PC-3 (cell line): ENCODE measurements at regions not wholly inside any gene's neighbourhood (a gene's known extent, or its start where the extent isn't known, plus 50 kb on each side); places are given as distances from the start of the nearest gene placed in this dataset.

Source experiments
- ATAC-seq: fragments of 200-7000 bp; cut with Tn5 transposase; 2 replicates; pipeline ENCODE4 v1.9.1; 2020; ENCODE audit warnings: mild to moderate bottlenecking, moderate library complexity
- BruUV-seq: library from RNA; stranded (reverse); fragments of 400-500 nt; replicated peaks from 2 replicates; lab custom pipeline; 2021; lab: Mats Ljungman, UMichigan
- CTCF ChIA-PET: fragments of 300-600 bp; sonication (Branson Sonifier 250); formaldehyde crosslinking; loops from one replicate; lab custom pipeline; 2022; ENCODE audit warnings: antibody characterized with exemption; lab: Charles Lee
- POLR2A ChIA-PET: fragments of 300-600 bp; sonication (Branson Sonifier 250); formaldehyde crosslinking; loops from one replicate; lab custom pipeline; 2022; ENCODE audit warnings: antibody characterized with exemption; ENCODE audit not compliant: unreplicated experiment; lab: Charles Lee
- DNase-seq: peaks from one replicate; pipeline ENCODE4 v3.0.0-alpha.2; 2015
- H2AFZ ChIP-seq: fragments of 300-600 bp; sonication (generic); 2 replicates; pipeline ENCODE4 v1.6.0; 2016; ENCODE audit warnings: antibody characterized with exemption, low read length
- H3F3A ChIP-seq: fragments of 300-600 bp; sonication (generic); one replicate; pipeline ENCODE4 v1.6.0; 2017; ENCODE audit warnings: antibody characterized with exemption, low read length, control low read depth, mild to moderate bottlenecking; ENCODE audit not compliant: unreplicated experiment
- H3K27ac ChIP-seq: fragments of 300-600 bp; sonication (generic); 2 replicates; pipeline ENCODE4 v1.5.1; 2016; ENCODE audit warnings: mild to moderate bottlenecking, low read length
- H3K27me3 ChIP-seq: fragments of 300-600 bp; sonication (generic); 2 replicates; pipeline ENCODE4 v1.6.1; 2016; ENCODE audit warnings: low read length, mixed read lengths
- H3K36me3 ChIP-seq: fragments of 300-600 bp; sonication (generic); 2 replicates; pipeline ENCODE4 v1.6.1; 2016; ENCODE audit warnings: low read depth, mixed run types, low read length, mixed read lengths
- H3K4me1 ChIP-seq: fragments of 300-600 bp; sonication (generic); 2 replicates; pipeline ENCODE4 v1.5.1; 2016; ENCODE audit warnings: low read length; ENCODE audit not compliant: insufficient read depth
- H3K4me2 ChIP-seq: fragments of 300-600 bp; sonication (generic); 2 replicates; pipeline ENCODE4 v1.6.0; 2016; ENCODE audit warnings: low read length
- H3K4me3 ChIP-seq: fragments of 300-600 bp; sonication (generic); 2 replicates; pipeline ENCODE4 v1.5.1; 2016; ENCODE audit warnings: mild to moderate bottlenecking, low read length, mixed read lengths
- H3K79me2 ChIP-seq: fragments of 300-600 bp; sonication (generic); 2 replicates; pipeline ENCODE4 v1.6.1; 2017; ENCODE audit warnings: low read length, mixed read lengths
- H3K9ac ChIP-seq: fragments of 300-600 bp; sonication (generic); 2 replicates; pipeline ENCODE4 v1.6.0; 2016; ENCODE audit warnings: mild to moderate bottlenecking, low read length
- H3K9me2 ChIP-seq: fragments of 300-600 bp; sonication (generic); replicated peaks from 2 replicates; pipeline ENCODE4 v1.6.1; 2016; ENCODE audit warnings: mixed run types, low read length, mixed read lengths
- H3K9me3 ChIP-seq: fragments of 300-600 bp; sonication (generic); 2 replicates; pipeline ENCODE4 v1.6.1; 2016; ENCODE audit warnings: low read length, mixed read lengths
- H4K20me1 ChIP-seq: fragments of 300-600 bp; sonication (generic); 2 replicates; pipeline ENCODE4 v1.6.1; 2016; ENCODE audit warnings: low read length, mixed read lengths
- EZH2 ChIP-seq: fragments of 300-600 bp; sonication (generic); IDR thresholded peaks from one replicate; pipeline ENCODE4 v1.6.1; 2017; ENCODE audit warnings: antibody characterized with exemption, mild to moderate bottlenecking, low read length; ENCODE audit not compliant: unreplicated experiment
- EZH2phosphoT487 ChIP-seq: fragments of 300-600 bp; sonication (generic); IDR thresholded peaks from 2 replicates; pipeline ENCODE4 v1.6.1; 2018; ENCODE audit warnings: mild to moderate bottlenecking, antibody characterized with exemption, low read length, borderline replicate concordance
- intact Hi-C: fragments of 100-400 bp; cut with micrococcal nuclease; formaldehyde crosslinking; loops from 2 replicates; pipeline ENCODE4 v1.9.0; 2023
- TF ChIP-seq, protein P1 (sequence below): fragments of 300-600 bp; sonication (generic); conservative IDR thresholded peaks from 2 replicates; pipeline ENCODE4 v1.5.1; 2017; ENCODE audit warnings: antibody characterized with exemption, low read depth, mild to moderate bottlenecking, low read length

DNA sequence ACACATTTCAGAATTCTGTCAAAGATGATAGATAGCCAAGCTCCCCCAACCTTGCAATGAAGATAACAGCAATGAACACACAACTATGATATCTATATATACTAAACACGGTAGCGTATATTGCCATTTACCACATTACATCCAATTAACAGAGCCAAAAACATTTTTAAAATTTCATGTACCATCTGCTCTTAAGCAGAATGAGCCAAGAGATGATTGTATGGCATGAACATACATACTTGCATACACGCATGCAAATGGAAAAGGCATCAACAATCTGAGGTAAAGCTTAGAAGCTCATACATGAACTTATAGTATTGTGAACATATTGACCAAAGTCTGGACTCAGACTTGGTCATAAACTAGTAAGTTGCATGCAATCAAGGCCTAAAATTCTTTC is 712.9 kb upstream of the GOLIM4 start:
- CTCF ChIA-PET = no interaction called here
- BruUV-seq = no TSS peak

DNA sequence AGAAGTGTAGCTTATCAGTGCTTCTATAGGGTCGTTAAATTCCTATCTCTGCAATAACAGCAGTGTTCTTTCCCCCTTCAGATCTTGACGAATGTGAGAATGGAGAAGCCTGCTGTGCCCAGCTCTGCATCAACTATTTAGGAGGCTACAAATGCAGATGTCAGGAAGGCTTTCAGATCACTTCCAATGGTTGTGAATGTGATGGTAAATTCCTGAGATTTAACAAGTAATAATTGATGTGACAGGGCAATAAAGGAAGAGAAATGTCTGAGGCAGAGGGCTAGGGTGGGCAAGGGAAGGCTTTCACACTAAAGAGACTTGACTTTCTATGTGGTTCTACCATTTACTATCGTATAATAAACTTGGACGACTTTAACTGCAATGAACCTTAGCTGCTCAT is 711.7 kb upstream of the GOLIM4 start:
- no peak overlapping the region for H3K4me3 ChIP-seq
- no peaks in the 10 kb centered on the region for H3K9me2 ChIP-seq
- peaks cover 18% of the 10 kb centered on the region for H3K4me1 ChIP-seq
- no peak overlapping the region for H2AFZ ChIP-seq
- H3K79me2 ChIP-seq = no peaks in the 10 kb centered on the region
- ChIA-PET CTCF (no interaction called here), POLR2A (no interaction called here)
- TF ChIP-seq EZH2phosphoT487 = no peak
- no peak for TF ChIP-seq EZH2
- TF ChIP-seq, protein P1, sequence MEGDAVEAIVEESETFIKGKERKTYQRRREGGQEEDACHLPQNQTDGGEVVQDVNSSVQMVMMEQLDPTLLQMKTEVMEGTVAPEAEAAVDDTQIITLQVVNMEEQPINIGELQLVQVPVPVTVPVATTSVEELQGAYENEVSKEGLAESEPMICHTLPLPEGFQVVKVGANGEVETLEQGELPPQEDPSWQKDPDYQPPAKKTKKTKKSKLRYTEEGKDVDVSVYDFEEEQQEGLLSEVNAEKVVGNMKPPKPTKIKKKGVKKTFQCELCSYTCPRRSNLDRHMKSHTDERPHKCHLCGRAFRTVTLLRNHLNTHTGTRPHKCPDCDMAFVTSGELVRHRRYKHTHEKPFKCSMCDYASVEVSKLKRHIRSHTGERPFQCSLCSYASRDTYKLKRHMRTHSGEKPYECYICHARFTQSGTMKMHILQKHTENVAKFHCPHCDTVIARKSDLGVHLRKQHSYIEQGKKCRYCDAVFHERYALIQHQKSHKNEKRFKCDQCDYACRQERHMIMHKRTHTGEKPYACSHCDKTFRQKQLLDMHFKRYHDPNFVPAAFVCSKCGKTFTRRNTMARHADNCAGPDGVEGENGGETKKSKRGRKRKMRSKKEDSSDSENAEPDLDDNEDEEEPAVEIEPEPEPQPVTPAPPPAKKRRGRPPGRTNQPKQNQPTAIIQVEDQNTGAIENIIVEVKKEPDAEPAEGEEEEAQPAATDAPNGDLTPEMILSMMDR = no peak
- H3K27ac ChIP-seq = no peak overlapping the region
- no peaks in the 10 kb centered on the region for H4K20me1 ChIP-seq
- no TSS peak for BruUV-seq
- no peaks in the 10 kb centered on the region for H3K27me3 ChIP-seq
- no peaks in the 10 kb centered on the region for H3F3A ChIP-seq
- no peak overlapping the region for H3K4me2 ChIP-seq
- no peaks in the 10 kb centered on the region for H3K36me3 ChIP-seq
- intact Hi-C loops = no loop called here
- DNase-seq (no peak), ATAC-seq (no peak)
- no peaks in the 10 kb centered on the region for H3K9me3 ChIP-seq
- H3K9ac ChIP-seq = no peak overlapping the region

More for the DNA sequence above, 712.9 kb upstream of the GOLIM4 start:
- H4K20me1 ChIP-seq = no peaks in the 10 kb centered on the region
- no peak overlapping the region for H2AFZ ChIP-seq
- no peaks in the 10 kb centered on the region for H3K27me3 ChIP-seq
- peaks cover 7% of the 10 kb centered on the region for H3K4me1 ChIP-seq
- TF ChIP-seq, protein P1 = no peak
- TF ChIP-seq EZH2phosphoT487 = no peak
- no peak for TF ChIP-seq EZH2
- intact Hi-C loops = no loop called here
- H3K4me3 ChIP-seq = no peak overlapping the region
- H3K9me2 ChIP-seq = no peaks in the 10 kb centered on the region
- H3K9me3 ChIP-seq = no peaks in the 10 kb centered on the region
- no peak for DNase-seq
- H3K79me2 ChIP-seq = no peaks in the 10 kb centered on the region
- no peak for ATAC-seq
- POLR2A ChIA-PET = no interaction called here
- H3K4me2 ChIP-seq = no peak overlapping the region
- no peaks in the 10 kb centered on the region for H3F3A ChIP-seq
- no peak overlapping the region for H3K27ac ChIP-seq
- H3K36me3 ChIP-seq = no peaks in the 10 kb centered on the region
- no peak overlapping the region for H3K9ac ChIP-seq

DNA sequence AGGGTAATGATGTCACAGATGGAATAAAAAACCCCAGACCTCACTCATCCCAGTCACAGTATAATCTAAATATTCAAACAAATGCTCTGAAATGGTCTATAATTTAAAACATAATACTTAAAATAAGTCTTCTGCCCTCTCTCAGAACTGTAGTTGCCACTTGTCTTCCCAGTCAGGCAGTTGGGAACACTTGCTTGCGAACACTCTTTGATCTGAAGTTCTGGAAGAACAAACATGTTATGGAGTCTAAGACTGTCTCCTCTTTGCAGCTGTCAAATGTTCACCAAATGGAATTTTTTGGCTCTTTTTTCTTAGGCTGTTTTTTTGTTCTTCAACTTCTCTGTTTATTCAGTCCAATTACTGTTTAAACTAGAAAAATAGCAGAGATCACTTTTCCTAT is 711.1 kb upstream of the GOLIM4 start:
- no peaks in the 10 kb centered on the region for H3F3A ChIP-seq
- no peak overlapping the region for H3K9ac ChIP-seq
- no peak overlapping the region for H2AFZ ChIP-seq
- H3K4me2 ChIP-seq = no peak overlapping the region
- H3K4me1 ChIP-seq = peaks cover 24% of the 10 kb centered on the region
- ATAC-seq (no peak), DNase-seq (no peak)
- TF ChIP-seq, protein P1 = no peak
- TF ChIP-seq EZH2phosphoT487 (no peak), EZH2 (no peak)
- ChIA-PET POLR2A (no interaction called here), CTCF (no interaction called here)
- no peaks in the 10 kb centered on the region for H3K9me3 ChIP-seq
- H3K79me2 ChIP-seq = no peaks in the 10 kb centered on the region
- H3K27me3 ChIP-seq = no peaks in the 10 kb centered on the region
- H4K20me1 ChIP-seq = no peaks in the 10 kb centered on the region
- no peak overlapping the region for H3K27ac ChIP-seq
- BruUV-seq = no TSS peak
- H3K4me3 ChIP-seq = no peak overlapping the region
- intact Hi-C loops = no loop called here
- no peaks in the 10 kb centered on the region for H3K36me3 ChIP-seq
- H3K9me2 ChIP-seq = no peaks in the 10 kb centered on the region
